ENCODE measurements at regions not wholly inside any gene's neighbourhood (a gene's known extent, or its start where the extent isn't known, plus 50 kb on each side); places are given as distances from the start of the nearest gene placed in this dataset.

DNA sequence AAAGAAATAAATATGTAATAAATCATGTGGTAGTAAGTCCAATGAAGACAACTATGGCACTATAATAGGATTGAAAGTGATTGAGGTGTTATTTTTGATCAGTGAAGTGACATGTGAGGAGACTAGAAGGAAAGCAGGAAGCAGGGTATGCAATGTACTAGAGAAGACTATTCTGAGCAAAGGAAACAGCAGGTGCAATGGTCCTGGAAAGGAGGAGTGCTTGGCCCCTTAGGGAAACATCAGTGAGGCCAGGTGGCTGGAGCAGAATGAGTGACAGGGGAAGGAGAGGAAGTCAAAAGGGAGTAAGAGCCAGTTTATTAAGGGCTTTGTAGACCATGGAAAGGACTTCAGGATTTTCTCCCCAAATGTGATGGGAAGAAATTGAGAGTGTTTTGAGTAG lies 207.6 kb upstream of the HCCS start:
- Histone ChIP-seq H3K9ac (ENCODE audit: low read length) (no peak overlapping the region), H3K36me3 (ENCODE audit: control insufficient read depth, low read depth, low read length) (no peaks in the 10 kb centered on the region), H3K9me3 (ENCODE audit: control insufficient read depth, low read depth, low read length) (peaks cover 5% of the 10 kb centered on the region), H3K4me3 (ENCODE audit: low read length) (no peak overlapping the region), H3K27ac (ENCODE audit: low read length) (no peak overlapping the region), H3K27me3 (ENCODE audit: control insufficient read depth, insufficient read depth, low read length) (no peaks in the 10 kb centered on the region), H3K4me1 (ENCODE audit: control insufficient read depth, low read depth, low read length) (no peaks in the 10 kb centered on the region)

- Histone ChIP-seq H3K4me3 (ENCODE audit: low read length) (no peak overlapping the region), H3K27ac (ENCODE audit: low read length) (no peak overlapping the region), H3K4me1 (ENCODE audit: control insufficient read depth, low read depth, low read length) (no peaks in the 10 kb centered on the region), H3K9me3 (ENCODE audit: control insufficient read depth, low read depth, low read length) (peaks cover 5% of the 10 kb centered on the region), H3K36me3 (ENCODE audit: control insufficient read depth, low read depth, low read length) (no peaks in the 10 kb centered on the region), H3K27me3 (ENCODE audit: control insufficient read depth, insufficient read depth, low read length) (no peaks in the 10 kb centered on the region), H3K9ac (ENCODE audit: low read length) (no peak overlapping the region)
These were observed 206.9 kb upstream of the HCCS start for GRCh38 chrX:10904220-10904619.

GRCh38 chrX:10906866-10907265 lies 204.3 kb upstream of the HCCS start:
- Histone ChIP-seq H3K36me3 (ENCODE audit: control insufficient read depth, low read depth, low read length) (no peaks in the 10 kb centered on the region), H3K4me3 (ENCODE audit: low read length) (no peak overlapping the region), H3K9ac (ENCODE audit: low read length) (no peak overlapping the region), H3K27me3 (ENCODE audit: control insufficient read depth, insufficient read depth, low read length) (no peaks in the 10 kb centered on the region), H3K27ac (ENCODE audit: low read length) (no peak overlapping the region), H3K4me1 (ENCODE audit: control insufficient read depth, low read depth, low read length) (no peaks in the 10 kb centered on the region), H3K9me3 (ENCODE audit: control insufficient read depth, low read depth, low read length) (peaks cover 5% of the 10 kb centered on the region)

DNA sequence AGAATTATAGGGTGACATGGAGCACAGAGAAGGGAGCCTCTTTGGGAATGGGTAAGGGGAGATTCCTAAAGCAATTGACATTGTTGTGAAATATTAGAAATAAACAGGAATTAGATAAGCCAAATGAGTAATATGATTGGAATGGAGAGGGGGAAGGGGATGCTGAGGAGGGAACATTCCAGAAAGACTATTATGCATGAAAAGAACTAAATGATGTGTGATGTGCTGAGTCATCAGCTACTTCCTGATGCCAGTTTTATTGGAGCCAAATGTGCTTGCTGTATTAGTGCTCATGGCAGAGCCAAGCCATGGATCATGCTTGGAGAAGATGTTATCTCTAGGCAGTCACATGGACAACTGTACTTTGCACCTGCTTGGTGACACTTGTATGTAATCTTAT lies 189.0 kb upstream of the HCCS start:
- Histone ChIP-seq H3K9ac (ENCODE audit: low read length) (no peak overlapping the region), H3K4me1 (ENCODE audit: control insufficient read depth, low read depth, low read length) (no peaks in the 10 kb centered on the region), H3K4me3 (ENCODE audit: low read length) (no peak overlapping the region), H3K27ac (ENCODE audit: low read length) (no peak overlapping the region), H3K9me3 (ENCODE audit: control insufficient read depth, low read depth, low read length) (no peaks in the 10 kb centered on the region), H3K27me3 (ENCODE audit: control insufficient read depth, insufficient read depth, low read length) (no peaks in the 10 kb centered on the region), H3K36me3 (ENCODE audit: control insufficient read depth, low read depth, low read length) (no peaks in the 10 kb centered on the region)

- H3K36me3 ChIP-seq (ENCODE audit: control insufficient read depth, low read depth, low read length) = no peaks in the 10 kb centered on the region
- H3K27ac ChIP-seq (ENCODE audit: low read length) = no peak overlapping the region
- no peaks in the 10 kb centered on the region for H3K27me3 ChIP-seq (ENCODE audit: control insufficient read depth, insufficient read depth, low read length)
- H3K9me3 ChIP-seq (ENCODE audit: control insufficient read depth, low read depth, low read length) = no peaks in the 10 kb centered on the region
- H3K9ac ChIP-seq (ENCODE audit: low read length) = no peak overlapping the region
- H3K4me1 ChIP-seq (ENCODE audit: control insufficient read depth, low read depth, low read length) = no peaks in the 10 kb centered on the region
- no peak overlapping the region for H3K4me3 ChIP-seq (ENCODE audit: low read length)
These were observed 188.3 kb upstream of the HCCS start for GRCh38 chrX:10922835-10923234.

DNA sequence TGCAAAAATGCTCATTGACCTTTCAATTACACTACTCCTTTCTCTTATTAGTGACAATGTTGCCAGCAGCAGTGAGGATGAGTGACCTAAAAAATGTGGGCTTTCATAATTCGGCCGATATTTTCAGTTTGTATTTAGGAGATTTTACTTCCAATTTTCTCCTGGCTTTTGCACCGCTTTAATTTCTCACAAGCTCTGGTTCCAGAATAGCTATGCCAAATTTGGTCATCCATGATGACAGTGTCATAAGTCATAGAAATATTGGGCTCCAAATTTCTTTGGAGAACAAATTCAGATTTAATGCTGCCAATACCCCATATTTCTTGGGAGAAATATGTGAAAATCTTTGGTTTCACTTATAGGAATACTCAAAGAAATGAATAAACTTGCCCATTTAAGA lies 187.7 kb upstream of the HCCS start:
- H3K4me3 ChIP-seq (ENCODE audit: low read length) = no peak overlapping the region
- no peak overlapping the region for H3K27ac ChIP-seq (ENCODE audit: low read length)
- no peaks in the 10 kb centered on the region for H3K36me3 ChIP-seq (ENCODE audit: control insufficient read depth, low read depth, low read length)
- H3K4me1 ChIP-seq (ENCODE audit: control insufficient read depth, low read depth, low read length) = no peaks in the 10 kb centered on the region
- H3K27me3 ChIP-seq (ENCODE audit: control insufficient read depth, insufficient read depth, low read length) = no peaks in the 10 kb centered on the region
- peaks cover 3% of the 10 kb centered on the region for H3K9me3 ChIP-seq (ENCODE audit: control insufficient read depth, low read depth, low read length)
- no peak overlapping the region for H3K9ac ChIP-seq (ENCODE audit: low read length)

DNA sequence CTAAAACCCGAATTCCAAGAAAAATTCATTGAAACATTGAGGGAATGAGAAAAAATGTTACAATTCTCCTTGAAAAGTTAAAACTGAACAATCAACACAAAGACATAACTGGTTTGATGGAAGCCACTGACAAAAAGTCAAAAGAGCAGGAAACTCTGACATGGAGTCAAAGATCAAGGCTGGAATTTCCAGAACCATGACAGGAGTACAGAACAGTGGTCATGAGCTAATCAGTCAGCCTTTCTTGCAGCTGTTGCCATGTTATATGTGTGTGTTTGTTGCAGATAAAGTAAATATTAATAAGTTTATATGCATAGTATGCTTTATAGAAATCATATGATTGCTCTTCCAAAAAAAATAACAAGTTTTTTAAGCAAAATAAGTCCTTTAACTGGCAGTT lies 184.7 kb upstream of the HCCS start:
- H3K27me3 ChIP-seq (ENCODE audit: control insufficient read depth, insufficient read depth, low read length) = no peaks in the 10 kb centered on the region
- H3K9ac ChIP-seq (ENCODE audit: low read length) = no peak overlapping the region
- H3K9me3 ChIP-seq (ENCODE audit: control insufficient read depth, low read depth, low read length) = peaks cover 5% of the 10 kb centered on the region
- no peaks in the 10 kb centered on the region for H3K36me3 ChIP-seq (ENCODE audit: control insufficient read depth, low read depth, low read length)
- H3K27ac ChIP-seq (ENCODE audit: low read length) = no peak overlapping the region
- no peaks in the 10 kb centered on the region for H3K4me1 ChIP-seq (ENCODE audit: control insufficient read depth, low read depth, low read length)
- no peak overlapping the region for H3K4me3 ChIP-seq (ENCODE audit: low read length)

GRCh38 chrX:10926891-10927290 lies 184.2 kb upstream of the HCCS start:
- Histone ChIP-seq H3K4me1 (ENCODE audit: control insufficient read depth, low read depth, low read length) (no peaks in the 10 kb centered on the region), H3K36me3 (ENCODE audit: control insufficient read depth, low read depth, low read length) (no peaks in the 10 kb centered on the region), H3K9me3 (ENCODE audit: control insufficient read depth, low read depth, low read length) (peaks cover 5% of the 10 kb centered on the region), H3K27me3 (ENCODE audit: control insufficient read depth, insufficient read depth, low read length) (no peaks in the 10 kb centered on the region), H3K9ac (ENCODE audit: low read length) (no peak overlapping the region), H3K27ac (ENCODE audit: low read length) (no peak overlapping the region), H3K4me3 (ENCODE audit: low read length) (no peak overlapping the region)

DNA sequence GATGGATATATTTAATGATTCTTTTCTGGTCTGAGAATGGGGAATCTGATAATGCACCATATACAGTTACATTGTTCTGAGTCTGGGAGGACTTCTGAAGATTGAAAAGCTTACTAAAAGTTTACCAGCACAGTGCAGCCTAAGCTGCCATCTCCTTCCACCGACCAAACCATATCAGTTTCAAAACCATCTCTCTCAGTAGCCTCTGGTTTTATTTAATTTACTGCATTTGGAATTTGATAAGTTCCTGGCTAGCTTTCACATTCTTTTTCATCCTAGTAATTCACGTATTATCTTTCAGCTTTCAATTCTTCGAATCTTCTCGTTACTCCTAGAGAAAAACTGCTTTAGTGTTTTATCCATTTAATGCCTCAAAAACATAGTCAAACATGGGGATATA lies 181.4 kb upstream of the HCCS start:
- no peak overlapping the region for H3K9ac ChIP-seq (ENCODE audit: low read length)
- H3K4me1 ChIP-seq (ENCODE audit: control insufficient read depth, low read depth, low read length) = no peaks in the 10 kb centered on the region
- no peaks in the 10 kb centered on the region for H3K36me3 ChIP-seq (ENCODE audit: control insufficient read depth, low read depth, low read length)
- H3K27ac ChIP-seq (ENCODE audit: low read length) = no peak overlapping the region
- H3K9me3 ChIP-seq (ENCODE audit: control insufficient read depth, low read depth, low read length) = peaks cover 5% of the 10 kb centered on the region
- no peaks in the 10 kb centered on the region for H3K27me3 ChIP-seq (ENCODE audit: control insufficient read depth, insufficient read depth, low read length)
- H3K4me3 ChIP-seq (ENCODE audit: low read length) = no peak overlapping the region

DNA sequence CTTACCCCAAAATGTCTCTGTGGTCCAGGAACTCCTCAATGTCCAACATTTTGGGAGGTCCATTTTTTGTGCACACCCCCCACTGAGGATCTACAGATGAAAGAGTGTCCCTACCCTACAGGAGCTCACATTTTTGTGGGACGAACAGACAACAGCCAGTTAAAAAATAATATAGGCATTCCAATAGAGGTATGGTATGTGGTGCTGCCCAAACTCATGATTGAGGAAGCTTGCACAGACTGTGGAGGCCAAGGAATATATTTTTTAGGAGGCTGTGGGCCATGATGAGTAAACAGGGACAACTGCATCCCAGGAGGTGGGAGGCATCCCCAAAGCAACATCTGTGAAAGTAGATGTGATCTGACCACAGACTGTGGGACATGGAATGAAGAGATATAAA lies 181.0 kb upstream of the HCCS start:
- H3K9me3 ChIP-seq (ENCODE audit: control insufficient read depth, low read depth, low read length) = peaks cover 5% of the 10 kb centered on the region
- no peaks in the 10 kb centered on the region for H3K4me1 ChIP-seq (ENCODE audit: control insufficient read depth, low read depth, low read length)
- no peak overlapping the region for H3K4me3 ChIP-seq (ENCODE audit: low read length)
- no peak overlapping the region for H3K9ac ChIP-seq (ENCODE audit: low read length)
- no peaks in the 10 kb centered on the region for H3K27me3 ChIP-seq (ENCODE audit: control insufficient read depth, insufficient read depth, low read length)
- H3K27ac ChIP-seq (ENCODE audit: low read length) = no peak overlapping the region
- no peaks in the 10 kb centered on the region for H3K36me3 ChIP-seq (ENCODE audit: control insufficient read depth, low read depth, low read length)

DNA sequence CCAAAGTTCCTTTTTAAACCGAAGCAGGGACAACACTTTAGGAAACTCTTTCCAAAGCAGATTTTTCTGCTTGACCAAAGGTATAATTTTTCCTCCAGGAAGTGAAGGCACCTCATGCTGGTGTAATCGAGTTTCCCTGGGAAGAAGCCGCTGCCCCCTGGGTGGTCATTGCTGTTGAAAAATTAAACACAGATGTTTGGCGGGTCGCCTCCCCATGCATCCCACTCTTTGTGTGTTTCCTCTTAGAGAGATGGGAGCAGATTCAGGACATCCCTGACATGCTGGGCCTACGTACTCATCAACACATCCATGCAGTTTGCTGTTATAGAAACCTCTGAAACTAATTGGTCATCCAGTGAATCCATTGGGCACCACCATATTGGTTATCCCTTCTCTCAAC lies 179.2 kb upstream of the HCCS start:
- Histone ChIP-seq H3K36me3 (ENCODE audit: control insufficient read depth, low read depth, low read length) (no peaks in the 10 kb centered on the region), H3K9ac (ENCODE audit: low read length) (no peak overlapping the region), H3K27me3 (ENCODE audit: control insufficient read depth, insufficient read depth, low read length) (no peaks in the 10 kb centered on the region), H3K9me3 (ENCODE audit: control insufficient read depth, low read depth, low read length) (peaks cover 5% of the 10 kb centered on the region), H3K4me1 (ENCODE audit: control insufficient read depth, low read depth, low read length) (no peaks in the 10 kb centered on the region), H3K4me3 (ENCODE audit: low read length) (no peak overlapping the region), H3K27ac (ENCODE audit: low read length) (no peak overlapping the region)

DNA sequence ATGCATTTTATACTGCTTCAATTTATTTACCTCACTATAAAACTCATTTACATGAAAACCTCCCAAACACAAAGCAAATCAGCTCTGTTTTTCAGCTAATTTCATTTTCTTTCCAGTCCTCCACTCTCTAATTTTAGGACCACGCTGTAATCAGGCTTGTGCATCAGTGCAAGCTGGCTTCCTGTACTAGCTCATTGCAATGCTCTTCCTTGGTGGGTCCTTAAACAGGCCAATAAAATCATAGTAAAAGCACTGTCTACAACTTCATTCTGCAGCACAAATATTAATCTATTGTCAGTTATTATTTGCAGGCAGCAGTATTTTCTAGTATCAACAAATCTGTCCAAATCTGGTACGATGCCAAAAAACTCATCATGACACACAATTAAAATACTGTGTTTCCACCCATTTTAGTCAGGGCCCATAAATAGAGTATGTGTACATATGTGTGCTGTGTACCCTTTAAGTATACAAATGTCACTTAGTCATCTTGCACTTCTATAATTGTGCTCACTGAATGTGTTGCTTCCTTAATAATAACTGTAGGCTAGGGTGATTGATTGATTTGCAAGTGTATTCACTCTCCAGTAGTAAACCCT lies 178.2 kb upstream of the HCCS start:
- Histone ChIP-seq H3K27ac (ENCODE audit: low read length) (no peak overlapping the region), H3K4me3 (ENCODE audit: low read length) (no peak overlapping the region), H3K9ac (ENCODE audit: low read length) (no peak overlapping the region), H3K4me1 (ENCODE audit: control insufficient read depth, low read depth, low read length) (no peaks in the 10 kb centered on the region), H3K27me3 (ENCODE audit: control insufficient read depth, insufficient read depth, low read length) (no peaks in the 10 kb centered on the region), H3K9me3 (ENCODE audit: control insufficient read depth, low read depth, low read length) (peaks cover 5% of the 10 kb centered on the region), H3K36me3 (ENCODE audit: control insufficient read depth, low read depth, low read length) (no peaks in the 10 kb centered on the region)

All from iPS-18a (cell line).